ENCODE measurements at regions not wholly inside any gene's neighbourhood (a gene's known extent, or its start where the extent isn't known, plus 50 kb on each side); places are given as distances from the start of the nearest gene placed in this dataset.

- TF ChIP-seq BRCA1 (IDR thresholded peaks at IDR 0.05; ENCODE audit: low read depth, low read length) (no peak), CTCF (IDR thresholded peaks at IDR 0.05; ENCODE audit: control extremely low read depth in 1 of 3, insufficient read depth in 1 of 3, low read depth in 1 of 3, low read length in 3 of 3) (no peak), FOSL1 (IDR thresholded peaks at IDR 0.05; ENCODE audit: insufficient read depth, low read depth, low read length) (no peak), YY1 (IDR thresholded peaks at IDR 0.05; ENCODE audit: low read depth, low read length) (no peak), EP300 (IDR thresholded peaks at IDR 0.05; ENCODE audit: borderline replicate concordance in 1 of 2, low read depth in 2 of 2, low read length in 2 of 2) (no peak), RAD21 (IDR thresholded peaks at IDR 0.05 in 1 of 2, conservative IDR thresholded peaks at IDR 0.05 in 1 of 2; ENCODE audit: low read depth in 2 of 2, low read length in 2 of 2) (no peak), RNF2 (IDR thresholded peaks at IDR 0.05; ENCODE audit: borderline replicate concordance, low read depth, low read length, missing control alignments, poor library complexity, severe bottlenecking) (no peak)
Measured at GRCh38 chr5:13322769-13323168, 621.7 kb downstream of the DNAH5 start.

All from H1 (cell line).